ENCODE measurements at regions not wholly inside any gene's neighbourhood (a gene's known extent, or its start where the extent isn't known, plus 50 kb on each side); places are given as distances from the start of the nearest gene placed in this dataset.

- TF ChIP-seq ZNF462 (CRISPR knock-in tag; IDR thresholded peaks at IDR 0.05) (no peak), EZH2 (IDR thresholded peaks at IDR 0.05; ENCODE audit: low read depth, unreplicated experiment) (no peak), JUNB (IDR thresholded peaks at IDR 0.05; ENCODE audit: unreplicated experiment) (no peak), NANOG (IDR thresholded peaks at IDR 0.05; ENCODE audit: borderline replicate concordance) (no peak), ZNF114 (CRISPR knock-in tag; IDR thresholded peaks at IDR 0.05) (no peak), REST (IDR thresholded peaks at IDR 0.05; ENCODE audit: unreplicated experiment) (no peak), ZNF331 (CRISPR knock-in tag; IDR thresholded peaks at IDR 0.05; ENCODE audit: low read depth) (no peak)
- TF ChIP-seq, protein P1, sequence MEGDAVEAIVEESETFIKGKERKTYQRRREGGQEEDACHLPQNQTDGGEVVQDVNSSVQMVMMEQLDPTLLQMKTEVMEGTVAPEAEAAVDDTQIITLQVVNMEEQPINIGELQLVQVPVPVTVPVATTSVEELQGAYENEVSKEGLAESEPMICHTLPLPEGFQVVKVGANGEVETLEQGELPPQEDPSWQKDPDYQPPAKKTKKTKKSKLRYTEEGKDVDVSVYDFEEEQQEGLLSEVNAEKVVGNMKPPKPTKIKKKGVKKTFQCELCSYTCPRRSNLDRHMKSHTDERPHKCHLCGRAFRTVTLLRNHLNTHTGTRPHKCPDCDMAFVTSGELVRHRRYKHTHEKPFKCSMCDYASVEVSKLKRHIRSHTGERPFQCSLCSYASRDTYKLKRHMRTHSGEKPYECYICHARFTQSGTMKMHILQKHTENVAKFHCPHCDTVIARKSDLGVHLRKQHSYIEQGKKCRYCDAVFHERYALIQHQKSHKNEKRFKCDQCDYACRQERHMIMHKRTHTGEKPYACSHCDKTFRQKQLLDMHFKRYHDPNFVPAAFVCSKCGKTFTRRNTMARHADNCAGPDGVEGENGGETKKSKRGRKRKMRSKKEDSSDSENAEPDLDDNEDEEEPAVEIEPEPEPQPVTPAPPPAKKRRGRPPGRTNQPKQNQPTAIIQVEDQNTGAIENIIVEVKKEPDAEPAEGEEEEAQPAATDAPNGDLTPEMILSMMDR (conservative IDR thresholded peaks at IDR 0.05; ENCODE audit: low read depth in 2 of 2): no peak
These were observed 93.0 kb upstream of the LDB2 start (continued) for GRCh38 chr4:16991450-16991849.

All from GM23338 (cell line).